ENCODE measurements at regions not wholly inside any gene's neighbourhood (a gene's known extent, or its start where the extent isn't known, plus 50 kb on each side); places are given as distances from the start of the nearest gene placed in this dataset.

DNA sequence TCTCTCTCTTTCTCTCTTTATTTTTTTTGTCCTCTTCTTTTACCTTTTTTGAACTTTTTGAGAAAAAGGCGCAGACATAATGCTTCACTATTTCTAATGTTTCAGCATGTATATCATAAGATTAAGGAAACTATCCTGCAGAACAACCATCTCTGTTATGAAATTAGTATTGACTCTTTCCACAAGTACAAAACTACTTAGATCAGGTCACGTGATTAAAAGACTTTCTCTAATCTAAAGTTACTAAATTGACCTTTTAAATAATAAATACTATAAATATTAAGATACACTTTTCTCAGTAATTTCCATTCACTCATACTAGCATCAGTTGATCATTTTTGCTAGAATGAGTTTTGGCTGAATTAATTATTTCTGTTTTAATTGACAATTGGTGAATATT is 844.5 kb upstream of the LRFN5 start:
- TF ChIP-seq CTCF (IDR thresholded peaks at IDR 0.05; ENCODE audit: poor library complexity, severe bottlenecking) (no peak), EZH2 (IDR thresholded peaks at IDR 0.05; ENCODE audit: borderline replicate concordance, insufficient read depth, low read length, poor library complexity, severe bottlenecking) (no peak), POLR2AphosphoS5 (IDR thresholded peaks at IDR 0.05) (no peak), EP300 (conservative IDR thresholded peaks at IDR 0.05; ENCODE audit: poor library complexity, severe bottlenecking) (no peak), TAF1 (IDR thresholded peaks at IDR 0.05; ENCODE audit: low read depth) (no peak), SMC3 (conservative IDR thresholded peaks at IDR 0.05; ENCODE audit: poor library complexity) (no peak), REST (IDR thresholded peaks at IDR 0.05; ENCODE audit: borderline replicate concordance) (no peak), RAD21 (conservative IDR thresholded peaks at IDR 0.05) (no peak), MXI1 (conservative IDR thresholded peaks at IDR 0.05; ENCODE audit: poor library complexity, severe bottlenecking) (no peak)

Data from neural cell (in vitro differentiated cells).